ENCODE measurements at regions not wholly inside any gene's neighbourhood (a gene's known extent, or its start where the extent isn't known, plus 50 kb on each side); places are given as distances from the start of the nearest gene placed in this dataset.

DNA sequence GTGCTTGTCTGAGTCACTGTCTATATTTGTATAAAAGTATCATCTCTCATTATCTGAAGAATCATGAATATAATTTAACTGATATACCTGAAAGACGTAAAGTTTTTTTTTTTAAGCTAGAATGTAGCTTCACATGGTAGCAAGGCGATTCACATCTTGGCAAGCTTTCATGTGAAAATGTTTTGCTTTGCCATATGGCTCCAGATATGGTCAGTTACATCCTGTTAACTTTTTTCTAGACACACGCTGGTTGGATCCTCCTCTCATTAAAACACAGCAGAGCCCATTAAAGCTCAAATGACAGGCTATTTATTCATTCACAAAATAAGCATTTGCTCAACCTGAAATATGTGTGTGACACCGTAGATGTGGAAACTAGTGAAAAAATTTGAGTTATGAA is 412.8 kb downstream of the KIF2B start:
- TF ChIP-seq YY1 (IDR thresholded peaks at IDR 0.05; ENCODE audit: insufficient read depth, insufficient read length) (no peak), SUZ12 (IDR thresholded peaks at IDR 0.05; ENCODE audit: extremely low read depth, insufficient read depth, insufficient read length) (no peak), ZNF274 (IDR thresholded peaks at IDR 0.05; ENCODE audit: low read depth, low read length) (no peak)
- Histone ChIP-seq H3K9ac (ENCODE audit: insufficient read length, low read depth) (no peak overlapping the region), H3K4me3 (ENCODE audit: insufficient read length, low read depth) (no peak overlapping the region), H3K4me1 (ENCODE audit: insufficient read depth, insufficient read length) (no peaks in the 10 kb centered on the region), H3K27me3 (ENCODE audit: insufficient read depth, insufficient read length) (no peaks in the 10 kb centered on the region), H3K36me3 (ENCODE audit: insufficient read depth, insufficient read length, low read length) (no peaks in the 10 kb centered on the region), H3K9me3 (ENCODE audit: insufficient read depth, low read length) (no peaks in the 10 kb centered on the region)
- DNase-seq (ENCODE audit: low read depth, low spot score), result no peak

DNA sequence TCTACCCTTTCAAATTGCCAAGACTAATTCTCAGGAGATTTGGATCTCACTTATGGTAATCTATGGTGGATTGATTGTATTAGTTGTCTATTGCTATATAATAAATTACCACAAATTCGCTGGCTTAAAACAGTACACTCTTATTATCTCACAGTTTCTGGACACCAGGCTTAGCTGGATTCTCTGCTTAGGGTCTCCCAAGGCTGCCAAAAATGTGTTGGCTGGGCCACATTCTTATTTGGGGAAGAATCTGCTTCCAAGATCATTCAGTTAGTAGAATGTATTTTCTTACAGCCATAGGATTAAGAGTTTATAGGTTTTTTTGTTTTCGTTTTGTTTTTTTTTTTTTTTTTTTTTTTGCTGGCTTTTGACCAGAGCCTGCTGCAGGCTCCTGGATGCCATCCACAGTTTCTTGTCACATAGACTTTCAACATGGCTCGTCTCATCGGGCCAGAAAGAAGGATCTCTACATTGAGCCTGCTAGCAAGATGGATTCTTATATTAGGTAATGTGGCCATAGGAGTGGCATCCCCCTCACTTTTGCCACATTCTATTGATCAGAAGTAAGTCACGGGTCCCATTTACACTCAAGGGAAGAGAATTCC is 415.3 kb downstream of the KIF2B start:
- H3K4me3 ChIP-seq (ENCODE audit: insufficient read length, low read depth), result no peak overlapping the region
- DNase-seq (ENCODE audit: low read depth, low spot score), result no peak
- no peaks in the 10 kb centered on the region for H3K36me3 ChIP-seq (ENCODE audit: insufficient read depth, insufficient read length, low read length)
- H3K9me3 ChIP-seq (ENCODE audit: insufficient read depth, low read length), result peaks cover 5% of the 10 kb centered on the region; the same call in 1 of the 2 replicates
- H3K9ac ChIP-seq (ENCODE audit: insufficient read length, low read depth), result no peak overlapping the region
- TF ChIP-seq ZNF274 (IDR thresholded peaks at IDR 0.05; ENCODE audit: low read depth, low read length) (no peak), YY1 (IDR thresholded peaks at IDR 0.05; ENCODE audit: insufficient read depth, insufficient read length) (no peak), SUZ12 (IDR thresholded peaks at IDR 0.05; ENCODE audit: extremely low read depth, insufficient read depth, insufficient read length) (no peak)
- no peaks in the 10 kb centered on the region for H3K27me3 ChIP-seq (ENCODE audit: insufficient read depth, insufficient read length)
- H3K4me1 ChIP-seq (ENCODE audit: insufficient read depth, insufficient read length), result no peaks in the 10 kb centered on the region

DNA sequence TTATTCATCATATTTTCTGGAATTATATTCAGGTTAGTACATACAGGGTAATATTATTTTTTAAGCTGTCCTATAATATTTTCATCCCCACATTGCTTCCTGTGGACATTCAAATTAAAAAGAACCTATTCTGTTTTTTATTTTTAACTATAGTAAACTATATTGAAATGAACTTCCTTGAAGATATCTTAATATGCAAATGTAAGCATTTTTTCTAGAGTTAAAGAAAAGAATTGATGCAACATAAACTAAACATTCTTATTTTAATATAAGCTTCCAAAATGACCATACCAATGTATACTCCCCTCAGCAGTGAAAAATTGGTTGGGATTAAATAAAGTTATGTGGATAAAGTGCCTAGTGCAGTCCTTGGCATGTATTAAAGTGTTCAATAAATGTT is 416.6 kb downstream of the KIF2B start:
- no peak for TF ChIP-seq SUZ12 (IDR thresholded peaks at IDR 0.05; ENCODE audit: extremely low read depth, insufficient read depth, insufficient read length)
- no peak for TF ChIP-seq ZNF274 (IDR thresholded peaks at IDR 0.05; ENCODE audit: low read depth, low read length)
- TF ChIP-seq YY1 (IDR thresholded peaks at IDR 0.05; ENCODE audit: insufficient read depth, insufficient read length), result no peak
- no peaks in the 10 kb centered on the region for H3K4me1 ChIP-seq (ENCODE audit: insufficient read depth, insufficient read length)
- no peaks in the 10 kb centered on the region for H3K36me3 ChIP-seq (ENCODE audit: insufficient read depth, insufficient read length, low read length)
- H3K4me3 ChIP-seq (ENCODE audit: insufficient read length, low read depth), result no peak overlapping the region
- peaks cover 9% of the 10 kb centered on the region; the same call in 1 of the 2 replicates for H3K9me3 ChIP-seq (ENCODE audit: insufficient read depth, low read length)
- no peaks in the 10 kb centered on the region for H3K27me3 ChIP-seq (ENCODE audit: insufficient read depth, insufficient read length)
- DNase-seq (ENCODE audit: low read depth, low spot score), result no peak
- no peak overlapping the region for H3K9ac ChIP-seq (ENCODE audit: insufficient read length, low read depth)

DNA sequence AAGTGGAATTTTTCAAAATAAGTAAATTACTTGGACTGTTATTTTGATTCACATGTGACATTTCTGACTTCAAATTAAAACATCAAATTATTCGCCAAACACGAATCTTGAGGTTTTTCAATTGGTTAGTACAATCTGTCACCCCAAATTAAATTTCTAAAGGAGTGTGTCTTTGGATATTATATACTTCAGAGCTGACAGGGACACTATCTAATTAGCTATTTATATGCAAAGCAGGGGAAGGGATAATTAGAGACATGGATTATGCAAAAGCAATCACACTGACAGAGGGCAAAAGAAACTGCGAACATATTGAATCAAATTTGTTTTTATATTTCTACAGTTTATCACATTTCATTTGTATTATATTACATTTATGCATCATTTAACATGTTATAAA is 433.0 kb downstream of the KIF2B start:
- Histone ChIP-seq H3K4me3 (ENCODE audit: insufficient read length, low read depth) (no peak overlapping the region), H3K4me1 (ENCODE audit: insufficient read depth, insufficient read length) (no peaks in the 10 kb centered on the region), H3K9me3 (ENCODE audit: insufficient read depth, low read length) (no peaks in the 10 kb centered on the region), H3K9ac (ENCODE audit: insufficient read length, low read depth) (no peak overlapping the region), H3K36me3 (ENCODE audit: insufficient read depth, insufficient read length, low read length) (no peaks in the 10 kb centered on the region), H3K27me3 (ENCODE audit: insufficient read depth, insufficient read length) (no peaks in the 10 kb centered on the region)
- no peak for DNase-seq (ENCODE audit: low read depth, low spot score)
- TF ChIP-seq YY1 (IDR thresholded peaks at IDR 0.05; ENCODE audit: insufficient read depth, insufficient read length) (no peak), SUZ12 (IDR thresholded peaks at IDR 0.05; ENCODE audit: extremely low read depth, insufficient read depth, insufficient read length) (no peak), ZNF274 (IDR thresholded peaks at IDR 0.05; ENCODE audit: low read depth, low read length) (no peak)

DNA sequence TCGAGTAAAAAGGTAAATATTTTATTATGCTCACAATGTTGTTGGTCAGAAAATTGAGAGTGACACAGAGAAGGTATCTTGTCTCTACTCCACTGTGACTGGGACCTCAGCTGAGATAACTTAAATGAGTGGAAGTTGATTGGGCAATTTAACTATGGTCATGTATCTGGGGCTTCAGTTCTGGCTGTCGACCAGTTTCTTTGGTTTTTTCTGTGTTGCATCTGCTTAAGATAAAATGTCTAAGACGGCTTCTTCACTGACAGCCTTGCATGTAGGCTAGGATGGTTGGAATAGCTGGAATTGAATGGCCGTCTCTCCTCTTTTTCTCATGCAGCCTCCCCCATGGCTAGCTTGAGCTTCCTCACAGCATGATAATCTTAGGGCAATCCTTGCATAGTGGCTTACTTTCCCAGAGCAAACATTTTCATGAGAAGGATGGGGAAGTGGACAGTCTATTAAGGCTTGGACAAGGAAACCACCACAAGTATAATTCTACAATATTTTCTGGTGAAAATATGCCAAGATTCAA is 433.7 kb downstream of the KIF2B start:
- H3K4me3 ChIP-seq (ENCODE audit: insufficient read length, low read depth), result no peak overlapping the region
- no peak for TF ChIP-seq YY1 (IDR thresholded peaks at IDR 0.05; ENCODE audit: insufficient read depth, insufficient read length)
- no peak for TF ChIP-seq ZNF274 (IDR thresholded peaks at IDR 0.05; ENCODE audit: low read depth, low read length)
- no peak for TF ChIP-seq SUZ12 (IDR thresholded peaks at IDR 0.05; ENCODE audit: extremely low read depth, insufficient read depth, insufficient read length)
- no peaks in the 10 kb centered on the region for H3K9me3 ChIP-seq (ENCODE audit: insufficient read depth, low read length)
- no peaks in the 10 kb centered on the region for H3K27me3 ChIP-seq (ENCODE audit: insufficient read depth, insufficient read length)
- H3K36me3 ChIP-seq (ENCODE audit: insufficient read depth, insufficient read length, low read length), result no peaks in the 10 kb centered on the region
- no peak overlapping the region for H3K9ac ChIP-seq (ENCODE audit: insufficient read length, low read depth)
- DNase-seq (ENCODE audit: low read depth, low spot score), result peak; percentile 57
- H3K4me1 ChIP-seq (ENCODE audit: insufficient read depth, insufficient read length), result no peaks in the 10 kb centered on the region

- Histone ChIP-seq H3K36me3 (ENCODE audit: insufficient read depth, insufficient read length, low read length) (no peaks in the 10 kb centered on the region), H3K27me3 (ENCODE audit: insufficient read depth, insufficient read length) (no peaks in the 10 kb centered on the region), H3K4me1 (ENCODE audit: insufficient read depth, insufficient read length) (no peaks in the 10 kb centered on the region), H3K9me3 (ENCODE audit: insufficient read depth, low read length) (no peaks in the 10 kb centered on the region; the same call in 1 of the 2 replicates), H3K4me3 (ENCODE audit: insufficient read length, low read depth) (no peak overlapping the region), H3K9ac (ENCODE audit: insufficient read length, low read depth) (no peak overlapping the region)
- TF ChIP-seq SUZ12 (IDR thresholded peaks at IDR 0.05; ENCODE audit: extremely low read depth, insufficient read depth, insufficient read length), result no peak
- TF ChIP-seq YY1 (IDR thresholded peaks at IDR 0.05; ENCODE audit: insufficient read depth, insufficient read length), result no peak
- TF ChIP-seq ZNF274 (IDR thresholded peaks at IDR 0.05; ENCODE audit: low read depth, low read length), result no peak
- no peak for DNase-seq (ENCODE audit: low read depth, low spot score)
These were observed 434.7 kb downstream of the KIF2B start for GRCh38 chr17:54257440-54257839.

DNA sequence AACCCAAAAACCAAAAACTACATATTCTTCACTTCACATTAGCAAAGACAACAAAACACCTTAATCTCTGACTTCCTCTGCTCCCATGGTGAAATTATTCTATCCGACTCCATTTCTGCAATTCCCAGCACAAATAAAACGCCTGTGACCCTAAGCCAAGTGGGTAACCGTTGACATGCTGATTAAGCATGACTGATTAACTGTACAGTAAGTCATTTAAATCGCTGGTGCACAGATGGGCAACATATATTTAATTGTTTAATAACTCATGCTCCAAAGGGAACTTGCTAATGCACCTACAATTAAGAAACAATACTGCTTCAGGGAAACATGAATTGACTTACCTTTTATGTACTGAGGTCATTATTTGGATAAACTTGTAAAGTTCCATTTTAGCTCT is 436.7 kb downstream of the KIF2B start:
- TF ChIP-seq SUZ12 (IDR thresholded peaks at IDR 0.05; ENCODE audit: extremely low read depth, insufficient read depth, insufficient read length), result no peak
- no peak for TF ChIP-seq ZNF274 (IDR thresholded peaks at IDR 0.05; ENCODE audit: low read depth, low read length)
- no peak for TF ChIP-seq YY1 (IDR thresholded peaks at IDR 0.05; ENCODE audit: insufficient read depth, insufficient read length)

More for the DNA sequence above, 436.7 kb downstream of the KIF2B start:
- Histone ChIP-seq H3K27me3 (ENCODE audit: insufficient read depth, insufficient read length) (no peaks in the 10 kb centered on the region), H3K4me3 (ENCODE audit: insufficient read length, low read depth) (no peak overlapping the region), H3K4me1 (ENCODE audit: insufficient read depth, insufficient read length) (no peaks in the 10 kb centered on the region), H3K36me3 (ENCODE audit: insufficient read depth, insufficient read length, low read length) (no peaks in the 10 kb centered on the region), H3K9ac (ENCODE audit: insufficient read length, low read depth) (no peak overlapping the region), H3K9me3 (ENCODE audit: insufficient read depth, low read length) (peaks cover 3% of the 10 kb centered on the region; the same call in 1 of the 2 replicates)
- no peak for DNase-seq (ENCODE audit: low read depth, low spot score)
